ENCODE measurements at regions not wholly inside any gene's neighbourhood (a gene's known extent, or its start where the extent isn't known, plus 50 kb on each side); places are given as distances from the start of the nearest gene placed in this dataset.
"Not testable (repeated sequence)": the region's sequence is repeated elsewhere in the genome, so short reads cannot be mapped to it uniquely, and the experiment has no call there.

- peaks cover 0 to 19% (median under 1%) of the 10 kb centered on the region in 12 donors for H3K4me1 ChIP-seq
- no peak for ATAC-seq
- no peak overlapping the region for H3K4me3 ChIP-seq
- no peaks in the 10 kb centered on the region for H3K9me3 ChIP-seq
- TF ChIP-seq POLR2A (IDR thresholded peaks at IDR 0.05) (no peak), CTCF (IDR thresholded peaks at IDR 0.05) (no peak)
- no peak for DNase-seq
- H3K27ac ChIP-seq: no peak overlapping the region
- peaks cover 0 to 3% (median 0%) of the 10 kb centered on the region in 9 donors for H3K27me3 ChIP-seq
- intact Hi-C loops (cut with DNase I): no loop called here
- no peaks in the 10 kb centered on the region for H3K36me3 ChIP-seq
- whole genome bisulfite sequencing, 4 donors: 89 to 98% (median 91%) methylated on average over 5 to 7 of the region's 7 CpGs
Observed at GRCh38 chr2:109676346-109676902, 62.3 kb downstream of the SOWAHC start.

GRCh38 chr2:109677121-109677731 lies 63.1 kb downstream of the SOWAHC start:
- H3K36me3 ChIP-seq; ATAC-seq; DNase-seq; H3K9me3 ChIP-seq; H3K27ac ChIP-seq; H3K4me3 ChIP-seq; H3K27me3 ChIP-seq; intact Hi-C loops (cut with DNase I): not testable (repeated sequence)
- peaks cover 0 to 24% (median 7%) of the 10 kb centered on the region in 12 donors for H3K4me1 ChIP-seq
- 76 to 92% (median 86%) methylated on average over 7 of the region's 7 CpGs for WGBS, 4 donors

- peaks cover 0 to 3% (median 0%) of the 10 kb centered on the region in 9 donors for H3K27me3 ChIP-seq
- no peak for TF ChIP-seq POLR2A (IDR thresholded peaks at IDR 0.05)
- no peak for TF ChIP-seq CTCF (IDR thresholded peaks at IDR 0.05)
- no peak overlapping the region for H3K4me3 ChIP-seq
- no peaks in the 10 kb centered on the region for H3K36me3 ChIP-seq
- WGBS, 4 donors: 88 to 92% (median 91%) methylated on average over 12 of the region's 12 CpGs
- H3K9me3 ChIP-seq: no peaks in the 10 kb centered on the region
- intact Hi-C loops (cut with DNase I): no loop called here
- no peak for ATAC-seq
- H3K27ac ChIP-seq: no peak overlapping the region
- no peak for DNase-seq
- peaks cover 0 to 24% (median 7%) of the 10 kb centered on the region in 12 donors for H3K4me1 ChIP-seq
Observed at GRCh38 chr2:109677835-109678580, 63.8 kb downstream of the SOWAHC start.

GRCh38 chr2:109678724-109679201 lies 64.6 kb downstream of the SOWAHC start:
- WGBS, 4 donors: 56 to 79% (median 73%) methylated on average over 6 to 10 of the region's 10 CpGs
- H3K4me3 ChIP-seq; intact Hi-C loops (cut with DNase I); DNase-seq; H3K27ac ChIP-seq; H3K9me3 ChIP-seq; H3K36me3 ChIP-seq; H3K27me3 ChIP-seq: not testable (repeated sequence)
- peak in 3 of 4 donors; percentile 23 to 44 (median 33) for ATAC-seq
- peaks cover 0 to 24% (median 7%) of the 10 kb centered on the region in 12 donors for H3K4me1 ChIP-seq

GRCh38 chr2:109679225-109679624 lies 65.1 kb downstream of the SOWAHC start:
- 85 to 90% (median 88%) methylated on average over 3 of the region's 3 CpGs for WGBS, 4 donors
- TF ChIP-seq CTCF (IDR thresholded peaks at IDR 0.05): no peak
- intact Hi-C loops (cut with DNase I): no loop called here
- Histone ChIP-seq H3K27ac (no peak overlapping the region), H3K4me3 (no peak overlapping the region), H3K4me1 (peaks cover 0 to 24% (median 7%) of the 10 kb centered on the region in 12 donors), H3K9me3 (no peaks in the 10 kb centered on the region), H3K27me3 (peaks cover 0 to 3% (median 0%) of the 10 kb centered on the region in 9 donors), H3K36me3 (no peaks in the 10 kb centered on the region)
- no peak for ATAC-seq
- no peak for DNase-seq
